ENCODE measurements at regions not wholly inside any gene's neighbourhood (a gene's known extent, or its start where the extent isn't known, plus 50 kb on each side); places are given as distances from the start of the nearest gene placed in this dataset.

DNA sequence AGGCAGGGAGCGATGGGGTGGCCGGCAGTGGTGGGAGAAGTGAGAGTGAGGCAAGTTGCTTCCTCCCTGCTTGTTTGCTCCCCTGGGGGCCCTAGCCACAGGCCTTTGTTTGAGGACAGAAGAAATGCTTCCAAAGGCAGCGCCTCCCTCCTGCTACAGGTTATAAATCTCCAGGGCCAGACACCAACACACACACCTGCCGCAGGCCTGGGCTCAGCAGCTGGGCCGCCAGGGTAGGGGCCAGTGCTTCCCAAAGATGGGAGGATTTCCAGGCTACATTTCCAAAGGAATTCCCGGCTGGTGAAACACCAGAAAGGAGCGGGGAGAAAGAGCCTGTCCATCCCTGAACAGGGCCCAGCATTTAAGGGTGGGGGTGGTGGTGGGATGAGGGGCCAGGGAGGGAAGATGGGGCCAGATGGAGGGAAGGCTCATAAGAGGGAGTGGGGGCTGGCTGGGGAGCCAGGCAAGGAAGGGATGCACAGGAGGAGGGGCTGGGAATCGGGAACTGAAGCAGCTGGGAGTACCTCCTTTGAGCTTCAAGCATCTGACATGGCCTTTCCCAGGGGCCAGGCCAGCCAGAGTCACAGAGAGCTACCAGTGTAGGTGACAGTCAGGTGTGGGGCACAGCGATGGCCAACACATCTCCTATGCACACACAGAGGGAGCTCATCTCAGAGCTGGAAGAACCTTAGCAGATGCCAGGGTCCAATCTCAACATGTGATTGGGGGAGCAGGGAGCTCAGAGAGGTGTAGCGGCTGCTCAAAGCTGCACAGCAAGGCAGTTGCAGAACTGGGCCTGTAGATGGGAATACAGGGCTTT is 143.9 kb downstream of the PJA1 start:
- TF ChIP-seq, protein P1, sequence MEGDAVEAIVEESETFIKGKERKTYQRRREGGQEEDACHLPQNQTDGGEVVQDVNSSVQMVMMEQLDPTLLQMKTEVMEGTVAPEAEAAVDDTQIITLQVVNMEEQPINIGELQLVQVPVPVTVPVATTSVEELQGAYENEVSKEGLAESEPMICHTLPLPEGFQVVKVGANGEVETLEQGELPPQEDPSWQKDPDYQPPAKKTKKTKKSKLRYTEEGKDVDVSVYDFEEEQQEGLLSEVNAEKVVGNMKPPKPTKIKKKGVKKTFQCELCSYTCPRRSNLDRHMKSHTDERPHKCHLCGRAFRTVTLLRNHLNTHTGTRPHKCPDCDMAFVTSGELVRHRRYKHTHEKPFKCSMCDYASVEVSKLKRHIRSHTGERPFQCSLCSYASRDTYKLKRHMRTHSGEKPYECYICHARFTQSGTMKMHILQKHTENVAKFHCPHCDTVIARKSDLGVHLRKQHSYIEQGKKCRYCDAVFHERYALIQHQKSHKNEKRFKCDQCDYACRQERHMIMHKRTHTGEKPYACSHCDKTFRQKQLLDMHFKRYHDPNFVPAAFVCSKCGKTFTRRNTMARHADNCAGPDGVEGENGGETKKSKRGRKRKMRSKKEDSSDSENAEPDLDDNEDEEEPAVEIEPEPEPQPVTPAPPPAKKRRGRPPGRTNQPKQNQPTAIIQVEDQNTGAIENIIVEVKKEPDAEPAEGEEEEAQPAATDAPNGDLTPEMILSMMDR (IDR thresholded peaks at IDR 0.05; ENCODE audit: low read depth, low read length, poor library complexity, severe bottlenecking), result no peak
- TF ChIP-seq EZH2phosphoT487 (IDR thresholded peaks at IDR 0.05; ENCODE audit: borderline replicate concordance, low read length), result no peak

All from DOHH2 (cell line).